ENCODE measurements at regions not wholly inside any gene's neighbourhood (a gene's known extent, or its start where the extent isn't known, plus 50 kb on each side); places are given as distances from the start of the nearest gene placed in this dataset.

DNA sequence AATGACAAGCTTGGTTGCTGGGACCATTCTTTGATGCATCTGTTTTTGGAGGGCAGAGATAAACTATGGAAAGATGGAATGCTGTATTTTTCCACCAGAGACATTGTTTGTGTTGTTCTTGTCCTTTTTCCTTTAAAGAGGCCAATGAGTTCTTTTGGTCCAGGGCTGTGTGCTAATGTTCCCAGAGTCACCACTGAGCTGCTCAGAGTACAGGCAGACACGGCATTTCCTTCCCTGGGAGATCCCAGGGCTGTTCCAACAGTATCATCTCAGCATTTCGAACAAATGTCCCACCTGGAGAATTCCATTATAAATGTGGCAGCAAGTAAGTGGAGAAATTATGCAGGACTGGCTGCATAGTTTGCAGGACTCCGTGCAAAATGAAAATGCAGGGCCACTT, 190.6 kb downstream of the IL20RB start:
- Mint-ChIP-seq H3K4me3 (no peak overlapping the region), H3K36me3 (no peaks in the 10 kb centered on the region), H3K27me3 (ENCODE audit: low read depth in 3 of 3) (peaks cover 2 to 9% (median 2%) of the 10 kb centered on the region in 3 donors), H3K27ac (no peak overlapping the region), H3K9me3 (no peaks in the 10 kb centered on the region), H3K4me1 (no peaks in the 10 kb centered on the region)
- no peaks in the 10 kb centered on the region for H3K79me2 ChIP-seq (ENCODE audit: insufficient read depth, low read length)
- H3K27ac ChIP-seq (ENCODE audit: low read depth in 1 of 2, low read length in 2 of 2) = no peak overlapping the region
- H3K9me3 ChIP-seq (replicated peaks in 1 of 2; ENCODE audit: control insufficient read depth in 1 of 2, insufficient read depth in 1 of 2, low read length in 2 of 2) = no peaks in the 10 kb centered on the region
- no peak overlapping the region for H3K9ac ChIP-seq (ENCODE audit: insufficient read depth, low read length, poor library complexity, severe bottlenecking)
- DNase-seq = no peak
- H3K4me3 ChIP-seq (replicated peaks in 1 of 3; ENCODE audit: low read depth in 2 of 3, low read length in 3 of 3) = no peak overlapping the region
- H2AFZ ChIP-seq (ENCODE audit: insufficient read depth, low read depth, low read length, poor library complexity, severe bottlenecking) = no peak overlapping the region
- H3K4me2 ChIP-seq (replicated peaks; ENCODE audit: extremely low read depth, low read length, poor library complexity, severe bottlenecking) = no peak overlapping the region
- TF ChIP-seq, protein P1, sequence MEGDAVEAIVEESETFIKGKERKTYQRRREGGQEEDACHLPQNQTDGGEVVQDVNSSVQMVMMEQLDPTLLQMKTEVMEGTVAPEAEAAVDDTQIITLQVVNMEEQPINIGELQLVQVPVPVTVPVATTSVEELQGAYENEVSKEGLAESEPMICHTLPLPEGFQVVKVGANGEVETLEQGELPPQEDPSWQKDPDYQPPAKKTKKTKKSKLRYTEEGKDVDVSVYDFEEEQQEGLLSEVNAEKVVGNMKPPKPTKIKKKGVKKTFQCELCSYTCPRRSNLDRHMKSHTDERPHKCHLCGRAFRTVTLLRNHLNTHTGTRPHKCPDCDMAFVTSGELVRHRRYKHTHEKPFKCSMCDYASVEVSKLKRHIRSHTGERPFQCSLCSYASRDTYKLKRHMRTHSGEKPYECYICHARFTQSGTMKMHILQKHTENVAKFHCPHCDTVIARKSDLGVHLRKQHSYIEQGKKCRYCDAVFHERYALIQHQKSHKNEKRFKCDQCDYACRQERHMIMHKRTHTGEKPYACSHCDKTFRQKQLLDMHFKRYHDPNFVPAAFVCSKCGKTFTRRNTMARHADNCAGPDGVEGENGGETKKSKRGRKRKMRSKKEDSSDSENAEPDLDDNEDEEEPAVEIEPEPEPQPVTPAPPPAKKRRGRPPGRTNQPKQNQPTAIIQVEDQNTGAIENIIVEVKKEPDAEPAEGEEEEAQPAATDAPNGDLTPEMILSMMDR (IDR thresholded peaks at IDR 0.05) = no peak
- no peaks in the 10 kb centered on the region for H4K20me1 ChIP-seq (ENCODE audit: insufficient read depth, low read length)
- no peaks in the 10 kb centered on the region for H3K36me3 ChIP-seq (replicated peaks in 1 of 2; ENCODE audit: control insufficient read depth in 1 of 2, insufficient read depth in 2 of 2, low read length in 2 of 2)
- WGBS (ENCODE audit: insufficient coverage) = 63% methylated on average over 2 of the region's 3 CpGs
- intact Hi-C loops (cut with micrococcal nuclease) = no loop called here
- no peaks in the 10 kb centered on the region for H3K4me1 ChIP-seq (ENCODE audit: control insufficient read depth in 1 of 2, insufficient read depth in 2 of 2, low read length in 2 of 2)
- no peaks in the 10 kb centered on the region for H3K27me3 ChIP-seq (ENCODE audit: control insufficient read depth in 2 of 2, insufficient read depth in 2 of 2, low read length in 2 of 2)

DNA sequence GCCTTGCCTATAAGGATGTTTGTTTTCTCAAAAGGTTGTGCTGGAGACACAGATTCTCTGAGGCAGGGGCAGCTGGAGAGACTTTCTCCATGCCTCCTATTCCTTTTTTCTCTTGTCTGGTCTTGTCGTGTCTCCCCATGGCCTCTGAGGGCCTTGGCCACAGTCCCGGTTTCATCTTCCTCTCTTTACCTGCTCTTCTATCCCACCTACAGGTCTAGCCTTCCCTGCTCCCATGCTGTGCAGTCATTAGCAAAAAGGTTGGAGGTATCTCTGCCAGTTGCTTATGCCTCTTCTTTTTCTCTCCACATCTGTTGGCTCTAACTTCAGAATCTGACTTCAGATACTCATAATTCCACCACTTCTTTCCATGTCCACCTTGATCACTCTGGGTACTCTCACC, 191.1 kb downstream of the IL20RB start:
- H3K9me3 ChIP-seq (replicated peaks in 1 of 2; ENCODE audit: control insufficient read depth in 1 of 2, insufficient read depth in 1 of 2, low read length in 2 of 2) = no peaks in the 10 kb centered on the region
- WGBS (ENCODE audit: insufficient coverage) = 30% methylated on average over 2 of the region's 2 CpGs
- Mint-ChIP-seq H3K27ac (no peak overlapping the region), H3K36me3 (no peaks in the 10 kb centered on the region), H3K27me3 (ENCODE audit: low read depth in 3 of 3) (peaks cover 2 to 7% (median 2%) of the 10 kb centered on the region in 3 donors), H3K4me1 (no peaks in the 10 kb centered on the region), H3K4me3 (no peak overlapping the region), H3K9me3 (no peaks in the 10 kb centered on the region)
- no peaks in the 10 kb centered on the region for H3K36me3 ChIP-seq (replicated peaks in 1 of 2; ENCODE audit: control insufficient read depth in 1 of 2, insufficient read depth in 2 of 2, low read length in 2 of 2)
- H2AFZ ChIP-seq (ENCODE audit: insufficient read depth, low read depth, low read length, poor library complexity, severe bottlenecking) = no peak overlapping the region
- no peaks in the 10 kb centered on the region for H3K4me1 ChIP-seq (ENCODE audit: control insufficient read depth in 1 of 2, insufficient read depth in 2 of 2, low read length in 2 of 2)
- H3K27ac ChIP-seq (ENCODE audit: low read depth in 1 of 2, low read length in 2 of 2) = no peak overlapping the region
- no peak for DNase-seq
- intact Hi-C loops (cut with micrococcal nuclease) = no loop called here
- TF ChIP-seq, protein P1 (IDR thresholded peaks at IDR 0.05) = no peak
- no peaks in the 10 kb centered on the region for H4K20me1 ChIP-seq (ENCODE audit: insufficient read depth, low read length)
- H3K27me3 ChIP-seq (ENCODE audit: control insufficient read depth in 2 of 2, insufficient read depth in 2 of 2, low read length in 2 of 2) = no peaks in the 10 kb centered on the region
- no peak overlapping the region for H3K4me2 ChIP-seq (replicated peaks; ENCODE audit: extremely low read depth, low read length, poor library complexity, severe bottlenecking)
- no peak overlapping the region for H3K9ac ChIP-seq (ENCODE audit: insufficient read depth, low read length, poor library complexity, severe bottlenecking)
- H3K4me3 ChIP-seq (replicated peaks in 1 of 3; ENCODE audit: low read depth in 2 of 3, low read length in 3 of 3) = no peak overlapping the region
- H3K79me2 ChIP-seq (ENCODE audit: insufficient read depth, low read length) = no peaks in the 10 kb centered on the region

All from CD14-positive monocyte (primary cell).